ENCODE measurements at regions not wholly inside any gene's neighbourhood (a gene's known extent, or its start where the extent isn't known, plus 50 kb on each side); places are given as distances from the start of the nearest gene placed in this dataset.

DNA sequence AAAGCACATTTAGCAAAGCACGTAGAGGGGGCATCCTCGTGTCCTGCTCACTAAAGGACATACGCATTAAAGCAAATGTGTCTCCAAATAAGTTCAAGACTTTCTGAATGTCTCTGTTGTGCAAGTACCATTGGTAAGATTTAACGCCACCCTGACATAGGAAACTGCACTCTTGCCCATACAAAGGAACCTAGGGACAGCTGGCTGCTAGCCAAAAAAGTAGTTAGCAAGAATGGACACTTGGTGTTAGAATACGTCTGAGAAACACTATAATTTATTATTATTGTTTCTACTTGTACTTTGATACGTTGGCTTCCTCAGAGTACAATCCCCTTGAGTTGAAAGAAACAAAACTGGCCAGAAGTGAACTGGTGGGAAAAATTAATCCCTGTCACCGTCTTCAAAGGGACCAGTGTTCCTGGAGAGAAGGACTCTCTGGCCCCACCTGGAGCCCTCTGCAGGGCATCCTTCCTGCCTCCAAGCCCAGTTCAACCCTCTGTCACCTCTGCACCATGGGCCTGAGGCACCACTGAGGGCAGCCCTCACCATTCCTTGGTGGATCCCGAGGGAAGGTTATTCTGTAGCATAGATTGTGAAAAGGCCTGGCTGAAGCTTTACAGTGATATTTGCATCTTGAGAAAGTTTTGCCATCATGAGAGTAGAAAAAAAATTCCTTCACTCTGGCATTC, 51.4 kb upstream of the APCDD1 start:
- no peak for TF ChIP-seq POLR2A (IDR thresholded peaks at IDR 0.05; ENCODE audit: borderline replicate concordance, extremely low read depth, insufficient read depth, insufficient read length)
- TF ChIP-seq, protein P1, sequence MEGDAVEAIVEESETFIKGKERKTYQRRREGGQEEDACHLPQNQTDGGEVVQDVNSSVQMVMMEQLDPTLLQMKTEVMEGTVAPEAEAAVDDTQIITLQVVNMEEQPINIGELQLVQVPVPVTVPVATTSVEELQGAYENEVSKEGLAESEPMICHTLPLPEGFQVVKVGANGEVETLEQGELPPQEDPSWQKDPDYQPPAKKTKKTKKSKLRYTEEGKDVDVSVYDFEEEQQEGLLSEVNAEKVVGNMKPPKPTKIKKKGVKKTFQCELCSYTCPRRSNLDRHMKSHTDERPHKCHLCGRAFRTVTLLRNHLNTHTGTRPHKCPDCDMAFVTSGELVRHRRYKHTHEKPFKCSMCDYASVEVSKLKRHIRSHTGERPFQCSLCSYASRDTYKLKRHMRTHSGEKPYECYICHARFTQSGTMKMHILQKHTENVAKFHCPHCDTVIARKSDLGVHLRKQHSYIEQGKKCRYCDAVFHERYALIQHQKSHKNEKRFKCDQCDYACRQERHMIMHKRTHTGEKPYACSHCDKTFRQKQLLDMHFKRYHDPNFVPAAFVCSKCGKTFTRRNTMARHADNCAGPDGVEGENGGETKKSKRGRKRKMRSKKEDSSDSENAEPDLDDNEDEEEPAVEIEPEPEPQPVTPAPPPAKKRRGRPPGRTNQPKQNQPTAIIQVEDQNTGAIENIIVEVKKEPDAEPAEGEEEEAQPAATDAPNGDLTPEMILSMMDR (IDR thresholded peaks at IDR 0.05 in 2 of 3, conservative IDR thresholded peaks at IDR 0.05 in 1 of 3; ENCODE audit: borderline replicate concordance in 1 of 3, insufficient read depth in 1 of 3, low read depth in 2 of 3, low read length in 2 of 3), result no peak
- TF ChIP-seq SP1 (IDR thresholded peaks at IDR 0.05; ENCODE audit: low read depth), result no peak
- TF ChIP-seq RAD21 (IDR thresholded peaks at IDR 0.05; ENCODE audit: low read depth), result no peak
- no peak for TF ChIP-seq EZH2phosphoT487 (IDR thresholded peaks at IDR 0.05; ENCODE audit: borderline replicate concordance)

Data from HCT116 (cell line).